ENCODE measurements at regions not wholly inside any gene's neighbourhood (a gene's known extent, or its start where the extent isn't known, plus 50 kb on each side); places are given as distances from the start of the nearest gene placed in this dataset.

DNA sequence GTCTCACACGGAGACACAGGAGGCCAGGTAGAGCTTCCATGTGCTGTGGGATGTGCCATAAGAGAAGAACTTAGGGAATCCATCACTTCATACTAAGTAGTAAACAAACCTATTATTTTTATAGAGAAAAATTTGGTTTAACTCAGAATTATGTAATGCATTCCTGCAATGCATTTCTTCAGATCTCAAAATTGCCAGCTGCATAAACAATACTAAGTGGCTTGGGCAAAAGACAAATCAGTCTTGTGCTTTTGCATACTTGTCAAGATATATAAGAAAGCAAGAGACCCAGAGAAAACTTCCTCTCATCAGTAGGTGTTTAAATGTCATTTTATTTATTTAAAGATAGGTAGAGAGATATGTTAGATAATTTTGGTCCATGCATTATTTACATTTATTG lies 382.1 kb upstream of the CTSO start:
- TF ChIP-seq, protein P1, sequence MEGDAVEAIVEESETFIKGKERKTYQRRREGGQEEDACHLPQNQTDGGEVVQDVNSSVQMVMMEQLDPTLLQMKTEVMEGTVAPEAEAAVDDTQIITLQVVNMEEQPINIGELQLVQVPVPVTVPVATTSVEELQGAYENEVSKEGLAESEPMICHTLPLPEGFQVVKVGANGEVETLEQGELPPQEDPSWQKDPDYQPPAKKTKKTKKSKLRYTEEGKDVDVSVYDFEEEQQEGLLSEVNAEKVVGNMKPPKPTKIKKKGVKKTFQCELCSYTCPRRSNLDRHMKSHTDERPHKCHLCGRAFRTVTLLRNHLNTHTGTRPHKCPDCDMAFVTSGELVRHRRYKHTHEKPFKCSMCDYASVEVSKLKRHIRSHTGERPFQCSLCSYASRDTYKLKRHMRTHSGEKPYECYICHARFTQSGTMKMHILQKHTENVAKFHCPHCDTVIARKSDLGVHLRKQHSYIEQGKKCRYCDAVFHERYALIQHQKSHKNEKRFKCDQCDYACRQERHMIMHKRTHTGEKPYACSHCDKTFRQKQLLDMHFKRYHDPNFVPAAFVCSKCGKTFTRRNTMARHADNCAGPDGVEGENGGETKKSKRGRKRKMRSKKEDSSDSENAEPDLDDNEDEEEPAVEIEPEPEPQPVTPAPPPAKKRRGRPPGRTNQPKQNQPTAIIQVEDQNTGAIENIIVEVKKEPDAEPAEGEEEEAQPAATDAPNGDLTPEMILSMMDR (IDR thresholded peaks at IDR 0.05), result no peak
- TF ChIP-seq POLR2A (IDR thresholded peaks at IDR 0.05), result no peak

Data from body of pancreas (tissue), 4 donors.